Fibroblast of lung (primary cell): ENCODE measurements at regions not wholly inside any gene's neighbourhood (a gene's known extent, or its start where the extent isn't known, plus 50 kb on each side); places are given as distances from the start of the nearest gene placed in this dataset.

ENCODE experiments used
- DNase-seq, 2 donors: peaks; one replicate each; pipeline versions ENCODE4 v3.0.0 to v3.0.0-alpha.2; 2010; ENCODE audit warnings: low read depth in 2 of 2
- H2AFZ ChIP-seq: 2 replicates; pipeline ENCODE4 v1.5.1; 2012; ENCODE audit warnings: low read length, control low read depth, inconsistent platforms
- H3K27ac ChIP-seq: 2 replicates; pipeline ENCODE4 v1.5.1; 2011; ENCODE audit warnings: low read length, control low read depth; ENCODE audit not compliant: insufficient read depth
- H3K27me3 ChIP-seq: 2 replicates; pipeline ENCODE4 v1.5.1; 2011; ENCODE audit warnings: mild to moderate bottlenecking, low read length; ENCODE audit not compliant: control insufficient read depth, insufficient read depth
- H3K36me3 ChIP-seq: 2 replicates; pipeline ENCODE4 v1.5.1; 2011; ENCODE audit warnings: low read length; ENCODE audit not compliant: control insufficient read depth, insufficient read depth
- H3K4me1 ChIP-seq: 2 replicates; pipeline ENCODE4 v1.5.1; 2011; ENCODE audit warnings: low read length; ENCODE audit not compliant: control insufficient read depth, insufficient read depth; ENCODE audit errors: extremely low read depth
- H3K4me2 ChIP-seq: 2 replicates; pipeline ENCODE4 v1.5.1; 2011; ENCODE audit warnings: low read length, control low read depth; ENCODE audit not compliant: insufficient read depth; ENCODE audit errors: extremely low read depth
- H3K4me3 ChIP-seq, 4 experiments: fragments of 200-600 bp in 1 of 4; sonication (generic) in 1 of 4; replicated peaks in 1 of 4; 2 replicates each; pipeline ENCODE4 v1.5.1; 2011 to 2016; ENCODE audit warnings: low read length in 4 of 4, low read depth in 3 of 4, mild to moderate bottlenecking in 3 of 4, control low read depth in 2 of 4, inconsistent platforms in 1 of 4, mixed read lengths in 1 of 4; ENCODE audit not compliant: insufficient read depth in 1 of 4; ENCODE audit errors: control extremely low read depth in 1 of 4
- H3K79me2 ChIP-seq: 2 replicates; pipeline ENCODE4 v1.5.1; 2012; ENCODE audit warnings: mild to moderate bottlenecking, low read length, inconsistent platforms; ENCODE audit not compliant: control insufficient read depth, insufficient read depth
- H3K9ac ChIP-seq: 2 replicates; pipeline ENCODE4 v1.5.1; 2011; ENCODE audit warnings: mild to moderate bottlenecking, low read length, control low read depth; ENCODE audit not compliant: insufficient read depth
- H3K9me3 ChIP-seq: 2 replicates; pipeline ENCODE4 v1.5.1; 2012; ENCODE audit warnings: low read depth, low read length; ENCODE audit not compliant: control insufficient read depth, insufficient read depth
- H4K20me1 ChIP-seq: 2 replicates; pipeline ENCODE4 v1.5.1; 2011; ENCODE audit warnings: low read length; ENCODE audit not compliant: control insufficient read depth, insufficient read depth; ENCODE audit errors: extremely low read depth
- EZH2 ChIP-seq: IDR thresholded peaks from 2 replicates; pipeline ENCODE4 v1.5.1; 2012; ENCODE audit warnings: low read length, control low read depth, mild to moderate bottlenecking; ENCODE audit errors: missing control alignments
- TF ChIP-seq, protein P1 (sequence below), 2 donors: IDR thresholded peaks in 1 of 2; conservative IDR thresholded peaks in 1 of 2; 1 replicate in 1 of 2; 2 replicates in 1 of 2; pipeline ENCODE4 v1.5.1; 2011 to 2012; ENCODE audit warnings: low read length in 2 of 2, control low read depth in 1 of 2, inconsistent platforms in 1 of 2, low read depth in 1 of 2, mild to moderate bottlenecking in 1 of 2

DNA sequence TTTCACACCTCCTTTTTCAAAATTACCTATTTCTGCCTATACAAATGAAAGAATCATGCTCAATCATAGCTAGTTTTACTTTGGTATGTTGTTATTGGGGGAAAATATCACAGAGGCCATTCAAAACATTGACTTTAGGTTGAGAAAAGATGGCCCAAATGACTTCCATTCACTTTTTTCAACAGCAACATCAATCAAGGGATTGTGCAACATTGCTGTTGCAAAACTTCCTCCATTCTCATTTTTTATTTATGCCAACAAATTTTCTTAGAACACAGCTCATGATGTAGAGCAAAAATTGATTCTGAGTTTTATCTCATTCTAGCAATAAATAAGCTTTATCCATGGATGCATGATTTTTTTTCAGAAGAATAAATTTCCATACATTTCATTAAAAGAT, 93.6 kb upstream of the RORB start:
- H3K27me3 ChIP-seq, result no peaks in the 10 kb centered on the region
- H3K27ac ChIP-seq, result no peak overlapping the region
- H3K4me3 ChIP-seq, result no peak overlapping the region
- no peaks in the 10 kb centered on the region for H4K20me1 ChIP-seq
- H2AFZ ChIP-seq, result no peak overlapping the region
- H3K79me2 ChIP-seq, result no peaks in the 10 kb centered on the region
- H3K36me3 ChIP-seq, result no peaks in the 10 kb centered on the region
- no peak overlapping the region for H3K4me2 ChIP-seq
- DNase-seq, result no peak
- H3K4me1 ChIP-seq, result no peaks in the 10 kb centered on the region
- no peak for TF ChIP-seq EZH2
- TF ChIP-seq, protein P1, sequence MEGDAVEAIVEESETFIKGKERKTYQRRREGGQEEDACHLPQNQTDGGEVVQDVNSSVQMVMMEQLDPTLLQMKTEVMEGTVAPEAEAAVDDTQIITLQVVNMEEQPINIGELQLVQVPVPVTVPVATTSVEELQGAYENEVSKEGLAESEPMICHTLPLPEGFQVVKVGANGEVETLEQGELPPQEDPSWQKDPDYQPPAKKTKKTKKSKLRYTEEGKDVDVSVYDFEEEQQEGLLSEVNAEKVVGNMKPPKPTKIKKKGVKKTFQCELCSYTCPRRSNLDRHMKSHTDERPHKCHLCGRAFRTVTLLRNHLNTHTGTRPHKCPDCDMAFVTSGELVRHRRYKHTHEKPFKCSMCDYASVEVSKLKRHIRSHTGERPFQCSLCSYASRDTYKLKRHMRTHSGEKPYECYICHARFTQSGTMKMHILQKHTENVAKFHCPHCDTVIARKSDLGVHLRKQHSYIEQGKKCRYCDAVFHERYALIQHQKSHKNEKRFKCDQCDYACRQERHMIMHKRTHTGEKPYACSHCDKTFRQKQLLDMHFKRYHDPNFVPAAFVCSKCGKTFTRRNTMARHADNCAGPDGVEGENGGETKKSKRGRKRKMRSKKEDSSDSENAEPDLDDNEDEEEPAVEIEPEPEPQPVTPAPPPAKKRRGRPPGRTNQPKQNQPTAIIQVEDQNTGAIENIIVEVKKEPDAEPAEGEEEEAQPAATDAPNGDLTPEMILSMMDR (conservative IDR thresholded peaks at IDR 0.05 in 1 of 2, IDR thresholded peaks at IDR 0.05 in 1 of 2; ENCODE audit: low read depth in 1 of 2, low read length in 2 of 2), result no peak
- no peak overlapping the region for H3K9ac ChIP-seq
- H3K9me3 ChIP-seq, result no peaks in the 10 kb centered on the region

DNA sequence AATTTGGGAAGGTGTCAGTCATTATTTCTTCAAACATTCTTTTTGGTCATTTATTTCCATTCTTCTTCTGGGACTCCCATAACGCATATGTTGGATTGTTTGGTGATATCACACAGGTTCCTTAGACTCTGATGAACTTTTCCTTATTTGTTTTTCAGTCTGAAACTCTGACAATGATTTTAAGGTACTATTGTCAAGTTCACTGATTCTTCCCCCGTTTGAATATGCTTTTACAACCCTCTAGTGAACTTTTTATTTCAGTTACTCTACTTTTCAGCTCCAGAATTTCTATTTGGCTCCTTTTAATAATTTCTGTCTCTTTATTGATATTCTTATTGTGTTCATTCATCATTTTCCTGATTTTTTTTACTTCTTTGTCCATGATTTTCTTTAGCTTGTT, 92.5 kb upstream of the RORB start:
- Histone ChIP-seq H3K4me1 (no peaks in the 10 kb centered on the region), H3K9me3 (no peaks in the 10 kb centered on the region), H3K79me2 (no peaks in the 10 kb centered on the region), H3K27ac (no peak overlapping the region), H3K4me2 (no peak overlapping the region), H2AFZ (no peak overlapping the region), H4K20me1 (no peaks in the 10 kb centered on the region), H3K4me3 (no peak overlapping the region), H3K36me3 (no peaks in the 10 kb centered on the region), H3K9ac (no peak overlapping the region), H3K27me3 (no peaks in the 10 kb centered on the region)
- no peak for DNase-seq
- TF ChIP-seq, protein P1 (conservative IDR thresholded peaks at IDR 0.05 in 1 of 2, IDR thresholded peaks at IDR 0.05 in 1 of 2; ENCODE audit: low read depth in 1 of 2, low read length in 2 of 2), result no peak
- TF ChIP-seq EZH2, result no peak

DNA sequence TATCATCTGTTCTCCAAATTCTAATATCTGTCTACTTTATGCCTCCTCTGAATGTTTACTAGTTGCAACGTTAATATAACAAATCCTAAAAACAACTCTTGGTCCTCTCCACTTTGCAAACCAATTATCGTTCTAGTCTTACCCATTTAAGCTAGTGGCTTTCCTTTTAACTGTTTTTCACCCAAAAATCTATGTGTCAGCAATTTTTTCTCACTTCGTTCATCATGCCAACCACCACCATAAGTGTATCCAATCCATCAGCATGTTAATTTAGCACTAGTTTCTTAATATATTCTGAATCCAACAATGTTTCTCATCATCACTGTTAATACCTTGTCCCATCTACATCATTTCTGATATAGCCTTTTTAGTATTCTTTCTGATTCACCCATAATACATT, 90.0 kb upstream of the RORB start:
- Histone ChIP-seq H4K20me1 (no peaks in the 10 kb centered on the region), H3K4me1 (no peaks in the 10 kb centered on the region), H3K4me3 (no peak overlapping the region), H3K4me2 (no peak overlapping the region), H3K9ac (no peak overlapping the region), H3K36me3 (no peaks in the 10 kb centered on the region), H3K27ac (no peak overlapping the region), H3K79me2 (no peaks in the 10 kb centered on the region), H2AFZ (no peak overlapping the region), H3K27me3 (no peaks in the 10 kb centered on the region), H3K9me3 (no peaks in the 10 kb centered on the region)
- TF ChIP-seq, protein P1 (conservative IDR thresholded peaks at IDR 0.05 in 1 of 2, IDR thresholded peaks at IDR 0.05 in 1 of 2; ENCODE audit: low read depth in 1 of 2, low read length in 2 of 2), result no peak
- no peak for TF ChIP-seq EZH2
- no peak for DNase-seq
